Panc1 (cell line): ENCODE measurements at regions not wholly inside any gene's neighbourhood (a gene's known extent, or its start where the extent isn't known, plus 50 kb on each side); places are given as distances from the start of the nearest gene placed in this dataset.

Experiments
- ATAC-seq: fragments of 200-7000 bp; cut with Tn5 transposase; 2 replicates; pipeline ENCODE4 v1.9.1; 2020; ENCODE audit warnings: mild to moderate bottlenecking, moderate library complexity
- BruUV-seq: library from RNA; stranded (reverse); fragments of 400-500 nt; replicated peaks from 2 replicates; lab custom pipeline; 2021; lab: Mats Ljungman, UMichigan
- CTCF ChIA-PET: fragments of 300-600 bp; sonication (Branson Sonifier 250); formaldehyde crosslinking; loops from one replicate; lab custom pipeline; 2022; ENCODE audit warnings: antibody characterized with exemption; lab: Charles Lee
- POLR2A ChIA-PET: fragments of 300-600 bp; sonication (Branson Sonifier 250); formaldehyde crosslinking; loops from one replicate; lab custom pipeline; 2022; ENCODE audit warnings: antibody characterized with exemption; lab: Charles Lee
- DNase-seq: peaks from one replicate; pipeline ENCODE4 v3.0.0-alpha.2; 2010; ENCODE audit warnings: low read depth, low spot score
- H3K27ac ChIP-seq: 2 replicates; pipeline ENCODE4 v1.5.1; 2011; ENCODE audit warnings: mild to moderate bottlenecking, low read length, inconsistent platforms
- H3K27me3 ChIP-seq: fragments of 200-500 bp; sonication (Bioruptor generic); 2 replicates; pipeline ENCODE4 v1.6.0; 2014; ENCODE audit warnings: low read length, inconsistent platforms; ENCODE audit not compliant: control insufficient read depth, insufficient read depth
- H3K36me3 ChIP-seq: fragments of 200-500 bp; sonication (Bioruptor generic); 2 replicates; pipeline ENCODE4 v1.5.1; 2014; ENCODE audit warnings: inconsistent platforms, mild to moderate bottlenecking, low read length, moderate library complexity; ENCODE audit not compliant: control insufficient read depth, insufficient read depth
- H3K4me1 ChIP-seq: 2 replicates; pipeline ENCODE4 v1.5.1; 2011; ENCODE audit warnings: inconsistent platforms, mild to moderate bottlenecking, low read length, moderate library complexity; ENCODE audit not compliant: control insufficient read depth, insufficient read depth
- H3K4me3 ChIP-seq, 2 experiments: 2 replicates each; pipeline ENCODE4 v1.5.1; 2011 to 2012; ENCODE audit warnings: low read depth in 2 of 2, low read length in 2 of 2, mild to moderate bottlenecking in 2 of 2, inconsistent platforms in 1 of 2, moderate library complexity in 1 of 2
- H3K9me3 ChIP-seq: fragments of 200-500 bp; sonication (Bioruptor generic); 2 replicates; pipeline ENCODE4 v1.5.1; 2014; ENCODE audit warnings: low read depth, mild to moderate bottlenecking, inconsistent platforms, low read length, moderate library complexity; ENCODE audit not compliant: control insufficient read depth, insufficient read depth
- CTCF ChIP-seq: fragments of 450-650 bp; IDR thresholded peaks from 2 replicates; pipeline ENCODE4 v1.5.1; 2017; ENCODE audit warnings: mild to moderate bottlenecking
- POLR2AphosphoS5 ChIP-seq: IDR thresholded peaks from 2 replicates; pipeline ENCODE4 v1.6.1; 2012; ENCODE audit warnings: mild to moderate bottlenecking, low read depth, low read length, moderate library complexity
- REST ChIP-seq, 2 experiments: IDR thresholded peaks; 2 replicates each; pipeline ENCODE4 v1.6.1; 2011 to 2012; ENCODE audit warnings: low read depth in 2 of 2, control low read depth in 1 of 2, low read length in 1 of 2, mild to moderate bottlenecking in 1 of 2, moderate library complexity in 1 of 2; ENCODE audit not compliant: insufficient read depth in 1 of 2
- SIN3A ChIP-seq: IDR thresholded peaks from 2 replicates; pipeline ENCODE4 v1.6.1; 2012; ENCODE audit warnings: low read depth, mild to moderate bottlenecking, low read length, moderate library complexity, borderline replicate concordance; ENCODE audit not compliant: insufficient read depth
- TCF7L2 ChIP-seq: IDR thresholded peaks from 2 replicates; pipeline ENCODE4 v1.6.1; 2011; ENCODE audit warnings: mild to moderate bottlenecking, low read depth, low read length, inconsistent platforms
- in situ Hi-C: cut with HindIII; loops from 2 replicates; pipeline ENCODE4 v1.10.0; 2016; ENCODE audit warnings: low sequenced_read_pairs, low pct_unique_long_range_greater_than_20kb
- intact Hi-C: fragments of 100-400 bp; cut with micrococcal nuclease; formaldehyde crosslinking; loops from one replicate; pipeline ENCODE4 v1.10.0; 2022; ENCODE audit not compliant: unreplicated experiment

- ChIA-PET POLR2A (no interaction called here), CTCF (no interaction called here)
- no peak for DNase-seq
- H3K27me3 ChIP-seq: no peaks in the 10 kb centered on the region
- no peak for TF ChIP-seq POLR2AphosphoS5
- TF ChIP-seq SIN3A: no peak
- no peak for TF ChIP-seq REST (IDR thresholded peaks at IDR 0.05; ENCODE audit: insufficient read depth in 1 of 2, low read depth in 2 of 2, low read length in 1 of 2)
- TF ChIP-seq TCF7L2: no peak
- no peak for TF ChIP-seq CTCF
- no peak for ATAC-seq
- no peak overlapping the region for H3K27ac ChIP-seq
- H3K4me1 ChIP-seq: no peaks in the 10 kb centered on the region
- no peaks in the 10 kb centered on the region for H3K9me3 ChIP-seq
- no peak overlapping the region for H3K4me3 ChIP-seq
- intact Hi-C loops: no loop called here
- in situ Hi-C loops: no loop called here
- no peaks in the 10 kb centered on the region for H3K36me3 ChIP-seq
- BruUV-seq: no TSS peak
Measured at GRCh38 chr2:187274146-187274545, 173.9 kb downstream of the CALCRL start.

- CTCF ChIA-PET: no interaction called here
- intact Hi-C loops: no loop called here
Measured at GRCh38 chr2:187272255-187272654, 175.8 kb downstream of the CALCRL start.

More at GRCh38 chr2:187272255-187272654, 175.8 kb downstream of the CALCRL start:
- no peaks in the 10 kb centered on the region for H3K27me3 ChIP-seq
- ATAC-seq: no peak
- H3K4me1 ChIP-seq: no peaks in the 10 kb centered on the region
- no peak for TF ChIP-seq SIN3A
- no peak for TF ChIP-seq CTCF
- TF ChIP-seq TCF7L2: no peak
- TF ChIP-seq POLR2AphosphoS5: no peak
- TF ChIP-seq REST (IDR thresholded peaks at IDR 0.05; ENCODE audit: insufficient read depth in 1 of 2, low read depth in 2 of 2, low read length in 1 of 2): no peak
- H3K36me3 ChIP-seq: no peaks in the 10 kb centered on the region
- POLR2A ChIA-PET: no interaction called here
- in situ Hi-C loops: no loop called here
- H3K27ac ChIP-seq: no peak overlapping the region
- H3K9me3 ChIP-seq: no peaks in the 10 kb centered on the region
- no TSS peak for BruUV-seq
- DNase-seq: no peak
- no peak overlapping the region for H3K4me3 ChIP-seq
